ENCODE measurements at regions not wholly inside any gene's neighbourhood (a gene's known extent, or its start where the extent isn't known, plus 50 kb on each side); places are given as distances from the start of the nearest gene placed in this dataset.

DNA sequence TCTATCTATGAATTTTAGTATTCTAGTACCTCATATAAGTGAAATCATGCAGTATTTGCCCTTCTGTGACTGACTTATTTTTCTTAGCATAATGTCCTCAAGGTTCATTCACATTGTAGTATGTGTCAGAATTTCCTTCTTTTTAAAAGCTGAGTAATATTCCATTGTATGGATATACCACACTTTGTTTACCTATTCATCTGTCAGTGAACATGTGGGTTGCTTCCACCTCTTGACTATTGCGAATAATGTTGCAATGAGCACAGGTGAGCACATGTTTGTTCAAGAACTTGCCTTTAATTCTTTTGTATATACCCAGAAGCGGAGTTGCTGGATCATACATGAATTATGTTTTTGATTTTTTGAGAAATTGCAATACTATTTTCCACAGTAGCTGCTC lies 187.4 kb upstream of the RBMS1 start:
- H3K27ac ChIP-seq (ENCODE audit: low read length), result no peak overlapping the region
- DNase-seq (ENCODE audit: low read depth, low spot score) (no peak), ATAC-seq (no peak)
- H3K27me3 ChIP-seq (ENCODE audit: control insufficient read depth, insufficient read depth, low read length), result no peaks in the 10 kb centered on the region
- in situ Hi-C loops (cut with HindIII; ENCODE audit: low pct_unique_long_range_greater_than_20kb, low sequenced_read_pairs), result no loop called here
- no peak for TF ChIP-seq TCF7L2 (IDR thresholded peaks at IDR 0.05; ENCODE audit: low read depth, low read length)
- no peak for TF ChIP-seq SIN3A (IDR thresholded peaks at IDR 0.05; ENCODE audit: borderline replicate concordance, insufficient read depth, low read depth, low read length)
- TF ChIP-seq CTCF (IDR thresholded peaks at IDR 0.05), result no peak
- no peak for TF ChIP-seq POLR2AphosphoS5 (IDR thresholded peaks at IDR 0.05; ENCODE audit: low read depth, low read length)
- TF ChIP-seq, protein P1, sequence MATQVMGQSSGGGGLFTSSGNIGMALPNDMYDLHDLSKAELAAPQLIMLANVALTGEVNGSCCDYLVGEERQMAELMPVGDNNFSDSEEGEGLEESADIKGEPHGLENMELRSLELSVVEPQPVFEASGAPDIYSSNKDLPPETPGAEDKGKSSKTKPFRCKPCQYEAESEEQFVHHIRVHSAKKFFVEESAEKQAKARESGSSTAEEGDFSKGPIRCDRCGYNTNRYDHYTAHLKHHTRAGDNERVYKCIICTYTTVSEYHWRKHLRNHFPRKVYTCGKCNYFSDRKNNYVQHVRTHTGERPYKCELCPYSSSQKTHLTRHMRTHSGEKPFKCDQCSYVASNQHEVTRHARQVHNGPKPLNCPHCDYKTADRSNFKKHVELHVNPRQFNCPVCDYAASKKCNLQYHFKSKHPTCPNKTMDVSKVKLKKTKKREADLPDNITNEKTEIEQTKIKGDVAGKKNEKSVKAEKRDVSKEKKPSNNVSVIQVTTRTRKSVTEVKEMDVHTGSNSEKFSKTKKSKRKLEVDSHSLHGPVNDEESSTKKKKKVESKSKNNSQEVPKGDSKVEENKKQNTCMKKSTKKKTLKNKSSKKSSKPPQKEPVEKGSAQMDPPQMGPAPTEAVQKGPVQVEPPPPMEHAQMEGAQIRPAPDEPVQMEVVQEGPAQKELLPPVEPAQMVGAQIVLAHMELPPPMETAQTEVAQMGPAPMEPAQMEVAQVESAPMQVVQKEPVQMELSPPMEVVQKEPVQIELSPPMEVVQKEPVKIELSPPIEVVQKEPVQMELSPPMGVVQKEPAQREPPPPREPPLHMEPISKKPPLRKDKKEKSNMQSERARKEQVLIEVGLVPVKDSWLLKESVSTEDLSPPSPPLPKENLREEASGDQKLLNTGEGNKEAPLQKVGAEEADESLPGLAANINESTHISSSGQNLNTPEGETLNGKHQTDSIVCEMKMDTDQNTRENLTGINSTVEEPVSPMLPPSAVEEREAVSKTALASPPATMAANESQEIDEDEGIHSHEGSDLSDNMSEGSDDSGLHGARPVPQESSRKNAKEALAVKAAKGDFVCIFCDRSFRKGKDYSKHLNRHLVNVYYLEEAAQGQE (IDR thresholded peaks at IDR 0.05; ENCODE audit: insufficient read depth in 1 of 2, low read depth in 2 of 2, low read length in 1 of 2), result no peak
- intact Hi-C loops (cut with micrococcal nuclease; ENCODE audit: unreplicated experiment), result no loop called here
- ChIA-PET CTCF (no interaction called here), POLR2A (no interaction called here)
- no TSS peak for BruUV-seq (replicated peaks)
- H3K9me3 ChIP-seq (ENCODE audit: control insufficient read depth, insufficient read depth, low read depth, low read length), result no peaks in the 10 kb centered on the region
- no peaks in the 10 kb centered on the region for H3K36me3 ChIP-seq (ENCODE audit: control insufficient read depth, insufficient read depth, low read length)
- H3K4me3 ChIP-seq (ENCODE audit: low read depth in 2 of 2, low read length in 2 of 2), result no peak overlapping the region
- no peaks in the 10 kb centered on the region for H3K4me1 ChIP-seq (ENCODE audit: control insufficient read depth, insufficient read depth, low read length)

- intact Hi-C loops (cut with micrococcal nuclease; ENCODE audit: unreplicated experiment) (no loop called here), in situ Hi-C loops (cut with HindIII; ENCODE audit: low pct_unique_long_range_greater_than_20kb, low sequenced_read_pairs) (no loop called here)
- TF ChIP-seq TCF7L2 (IDR thresholded peaks at IDR 0.05; ENCODE audit: low read depth, low read length), result no peak
- Histone ChIP-seq H3K9me3 (ENCODE audit: control insufficient read depth, insufficient read depth, low read depth, low read length) (no peaks in the 10 kb centered on the region), H3K27me3 (ENCODE audit: control insufficient read depth, insufficient read depth, low read length) (no peaks in the 10 kb centered on the region), H3K4me1 (ENCODE audit: control insufficient read depth, insufficient read depth, low read length) (no peaks in the 10 kb centered on the region), H3K36me3 (ENCODE audit: control insufficient read depth, insufficient read depth, low read length) (no peaks in the 10 kb centered on the region), H3K4me3 (ENCODE audit: low read depth in 2 of 2, low read length in 2 of 2) (no peak overlapping the region), H3K27ac (ENCODE audit: low read length) (no peak overlapping the region)
- no peak for DNase-seq (ENCODE audit: low read depth, low spot score)
- BruUV-seq (replicated peaks), result no TSS peak
- ATAC-seq, result no peak
- ChIA-PET POLR2A (no interaction called here), CTCF (no interaction called here)
These were observed 189.6 kb upstream of the RBMS1 start for GRCh38 chr2:160683206-160683605.

- DNase-seq (ENCODE audit: low read depth, low spot score) (no peak), ATAC-seq (no peak)
- in situ Hi-C loops (cut with HindIII; ENCODE audit: low pct_unique_long_range_greater_than_20kb, low sequenced_read_pairs) (no loop called here), intact Hi-C loops (cut with micrococcal nuclease; ENCODE audit: unreplicated experiment) (no loop called here)
- no TSS peak for BruUV-seq (replicated peaks)
- no peak overlapping the region for H3K27ac ChIP-seq (ENCODE audit: low read length)
- H3K4me3 ChIP-seq (ENCODE audit: low read depth in 2 of 2, low read length in 2 of 2), result no peak overlapping the region
- no peaks in the 10 kb centered on the region for H3K27me3 ChIP-seq (ENCODE audit: control insufficient read depth, insufficient read depth, low read length)
- POLR2A ChIA-PET, result interaction anchor here (0.6 kb wide), 1 partner anchor 124 kb away, joined by 5 read pairs; no protein-coding TSS in a partner anchor
- no peaks in the 10 kb centered on the region for H3K36me3 ChIP-seq (ENCODE audit: control insufficient read depth, insufficient read depth, low read length)
- CTCF ChIA-PET, result no interaction called here
- TF ChIP-seq SIN3A (IDR thresholded peaks at IDR 0.05; ENCODE audit: borderline replicate concordance, insufficient read depth, low read depth, low read length) (no peak), CTCF (IDR thresholded peaks at IDR 0.05) (no peak), POLR2AphosphoS5 (IDR thresholded peaks at IDR 0.05; ENCODE audit: low read depth, low read length) (no peak), TCF7L2 (IDR thresholded peaks at IDR 0.05; ENCODE audit: low read depth, low read length) (no peak)
- TF ChIP-seq, protein P1 (IDR thresholded peaks at IDR 0.05; ENCODE audit: insufficient read depth in 1 of 2, low read depth in 2 of 2, low read length in 1 of 2), result no peak
- no peaks in the 10 kb centered on the region for H3K4me1 ChIP-seq (ENCODE audit: control insufficient read depth, insufficient read depth, low read length)
- no peaks in the 10 kb centered on the region for H3K9me3 ChIP-seq (ENCODE audit: control insufficient read depth, insufficient read depth, low read depth, low read length)
These were observed 194.0 kb upstream of the RBMS1 start for GRCh38 chr2:160687629-160688028.

Data from Panc1 (cell line).